NT2/D1 (cell line): ENCODE measurements at regions not wholly inside any gene's neighbourhood (a gene's known extent, or its start where the extent isn't known, plus 50 kb on each side); places are given as distances from the start of the nearest gene placed in this dataset.

ENCODE experiments used
- YY1 ChIP-seq: IDR thresholded peaks from 2 replicates; pipeline ENCODE4 v1.6.1; 2011; ENCODE audit not compliant: insufficient read length, insufficient read depth
- ZNF274 ChIP-seq: IDR thresholded peaks from 2 replicates; pipeline ENCODE4 v1.6.1; 2011; ENCODE audit warnings: mild to moderate bottlenecking, low read depth, low read length

DNA sequence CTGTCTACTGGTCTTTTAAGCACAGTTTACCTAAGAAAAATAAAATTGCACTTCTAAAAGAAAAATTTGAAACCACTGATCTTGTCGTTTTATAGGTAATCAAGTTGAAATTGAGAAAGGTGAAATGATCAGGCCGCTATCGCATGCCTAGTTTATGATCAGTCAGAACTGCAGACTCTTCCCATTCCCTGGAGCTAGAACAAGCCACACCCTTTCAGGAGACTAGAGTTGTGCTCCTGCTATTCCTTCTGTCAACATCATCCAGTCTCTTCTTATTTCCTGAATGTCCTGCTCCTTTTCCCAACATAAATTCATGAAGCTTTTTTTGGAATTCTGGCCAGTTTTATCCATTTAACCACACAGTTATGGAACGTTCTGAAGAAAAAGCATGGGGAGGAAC lies 135.1 kb downstream of the SLC7A11 start:
- TF ChIP-seq YY1, result no peak
- TF ChIP-seq ZNF274, result no peak
